A549 (cell line): ENCODE measurements at regions not wholly inside any gene's neighbourhood (a gene's known extent, or its start where the extent isn't known, plus 50 kb on each side); places are given as distances from the start of the nearest gene placed in this dataset.

Experiments
- ATAC-seq, 2 experiments: fragments of 200-7000 bp in 1 of 2; fragments of >200 bp in 1 of 2; cut with Nextera tagmentation in 1 of 2; cut with Tn5 transposase in 1 of 2; 3 replicates each; pipeline versions ENCODE4 v1.8.0 to v1.9.1; 2018 to 2020; ENCODE audit warnings: mild to moderate bottlenecking in 1 of 2, moderate library complexity in 1 of 2
- CTCF ChIA-PET: fragments of 300-600 bp; sonication (Branson Sonifier 250); formaldehyde crosslinking; extraction: SDS; loops from one replicate; lab custom pipeline; 2021; ENCODE audit warnings: antibody characterized with exemption, inconsistent platforms; lab: Yijun Ruan, JAX
- POLR2A ChIA-PET: fragments of 350-600 bp; formaldehyde crosslinking; extraction: SDS; loops from one replicate; lab custom pipeline; 2021; ENCODE audit warnings: antibody characterized with exemption, inconsistent platforms; lab: Yijun Ruan, JAX
- DNase-seq, 2 experiments: peaks; one replicate each; pipeline versions ENCODE4 v3.0.0 to v3.0.0-alpha.2; 2011 to 2016; ENCODE audit warnings: low read depth in 1 of 2, low spot score in 1 of 2
- FAIRE-seq: peaks from 2 replicates; lab custom pipeline; 2011; peaks lifted over from hg19 to GRCh38; lab: Jason Lieb, UNC
- H3K27ac ChIP-seq, 2 experiments: fragments of >200 bp; sonication (Bioruptor Twin); formaldehyde crosslinking; 3 replicates each; pipeline ENCODE4 v1.5.1; 2016 to 2017
- H3K4me1 ChIP-seq: fragments of >200 bp; sonication (Bioruptor Twin); formaldehyde crosslinking; 3 replicates; pipeline ENCODE4 v1.6.1; 2016
- H3K4me2 ChIP-seq: fragments of >200 bp; sonication (Bioruptor Twin); formaldehyde crosslinking; 3 replicates; pipeline ENCODE4 v1.6.1; 2016
- H3K4me3 ChIP-seq: fragments of >200 bp; sonication (Bioruptor Twin); formaldehyde crosslinking; 3 replicates; pipeline ENCODE4 v1.5.1; 2016
- H3K9me3 ChIP-seq: fragments of >200 bp; sonication (Bioruptor Twin); formaldehyde crosslinking; 3 replicates; pipeline ENCODE4 v1.6.1; 2016
- BCL3 ChIP-seq: fragments of >200 bp; sonication (Bioruptor Twin); formaldehyde crosslinking; IDR thresholded peaks from 3 replicates; pipeline ENCODE4 v1.6.1; 2016
- CHD4 ChIP-seq: fragments of 200-600 bp; sonication (generic); IDR thresholded peaks from 2 replicates; pipeline ENCODE4 v1.6.1; 2016; ENCODE audit warnings: antibody characterized with exemption, mild to moderate bottlenecking, borderline replicate concordance
- EP300 ChIP-seq, 2 experiments: fragments of >200 bp; sonication (Bioruptor Twin); formaldehyde crosslinking; IDR thresholded peaks; 2 replicates in 1 of 2; 3 replicates in 1 of 2; pipeline ENCODE4 v1.6.1; 2016 to 2017
- ESRRA ChIP-seq: fragments of 150-350 bp; IDR thresholded peaks from 2 replicates; pipeline ENCODE4 v1.6.1; 2014; ENCODE audit warnings: mild to moderate bottlenecking, low read length, borderline replicate concordance
- HDAC2 ChIP-seq: fragments of 200-600 bp; sonication (generic); IDR thresholded peaks from 2 replicates; pipeline ENCODE4 v1.6.1; 2016
- HOXA7 ChIP-seq: fragments of 250-450 bp; sonication (Bioruptor Pico); IDR thresholded peaks from 2 replicates; pipeline ENCODE4 v1.5.0; 2020; ENCODE audit warnings: mild to moderate bottlenecking, moderate library complexity
- HOXB5 ChIP-seq: fragments of 250-450 bp; sonication (Bioruptor Pico); IDR thresholded peaks from 2 replicates; pipeline ENCODE4 v1.5.0; 2020; ENCODE audit warnings: mild to moderate bottlenecking, moderate library complexity
- JUN ChIP-seq, 2 experiments: fragments of >200 bp; sonication (Bioruptor Twin); formaldehyde crosslinking; IDR thresholded peaks; 2 replicates in 1 of 2; 3 replicates in 1 of 2; pipeline ENCODE4 v1.6.1; 2016 to 2017
- KDM1A ChIP-seq: fragments of 200-600 bp; sonication (generic); IDR thresholded peaks from 2 replicates; pipeline ENCODE4 v1.6.1; 2016; ENCODE audit warnings: low read depth, mild to moderate bottlenecking
- MYC ChIP-seq: IDR thresholded peaks from 2 replicates; pipeline ENCODE4 v1.6.1; 2012; ENCODE audit warnings: mild to moderate bottlenecking, inconsistent platforms, low read length, improper control_type of control experiment, borderline replicate concordance
- NFE2L2 ChIP-seq: fragments of 150-350 bp; conservative IDR thresholded peaks from 2 replicates; pipeline ENCODE4 v1.6.1; 2014; ENCODE audit warnings: low read length
- NR3C1 ChIP-seq: fragments of >200 bp; sonication (Bioruptor Twin); formaldehyde crosslinking; IDR thresholded peaks from 3 replicates; pipeline ENCODE4 v1.6.1; 2017
- POLR2A ChIP-seq: IDR thresholded peaks from 2 replicates; pipeline ENCODE4 v1.6.1; 2012; ENCODE audit warnings: mild to moderate bottlenecking, low read length
- POLR2AphosphoS2 ChIP-seq: conservative IDR thresholded peaks from 2 replicates; pipeline ENCODE4 v1.6.1; 2012; ENCODE audit warnings: low read length, improper control_type of control experiment, inconsistent platforms
- RCOR1 ChIP-seq: fragments of 150-350 bp; IDR thresholded peaks from 2 replicates; pipeline ENCODE4 v1.6.1; 2014; ENCODE audit warnings: antibody characterized with exemption, low read length, low read depth
- REST ChIP-seq: fragments of 200-600 bp; sonication (generic); IDR thresholded peaks from 2 replicates; pipeline ENCODE4 v1.6.1; 2016; ENCODE audit warnings: antibody characterized with exemption, mild to moderate bottlenecking, moderate library complexity
- RFX5 ChIP-seq: fragments of 450-650 bp; IDR thresholded peaks from 2 replicates; pipeline ENCODE4 v1.7.1; 2014; ENCODE audit warnings: antibody characterized with exemption, mild to moderate bottlenecking, moderate library complexity
- TP53 ChIP-seq: fragments of 250-450 bp; sonication (Bioruptor Pico); IDR thresholded peaks from 2 replicates; pipeline ENCODE4 v1.5.0; 2021; ENCODE audit warnings: mild to moderate bottlenecking, moderate library complexity
- USF2 ChIP-seq: fragments of 450-650 bp; IDR thresholded peaks from 2 replicates; pipeline ENCODE4 v1.6.1; 2014; ENCODE audit warnings: antibody characterized with exemption
- ZC3H11A ChIP-seq: fragments of 450-650 bp; IDR thresholded peaks from 2 replicates; pipeline ENCODE4 v1.6.1; 2014; ENCODE audit warnings: antibody characterized with exemption, mild to moderate bottlenecking
- WGBS: methylation state at CpG from one replicate; pipeline ENCODE4 v1.1.6; 2017; ENCODE audit errors: missing lambda C conversion rate; 5-methylcytosine and 5-hydroxymethylcytosine counted together
- TF ChIP-seq, protein P1 (sequence below): fragments of 150-350 bp; IDR thresholded peaks from 2 replicates; pipeline ENCODE4 v1.6.1; 2014; ENCODE audit warnings: low read depth, mild to moderate bottlenecking, low read length
- TF ChIP-seq, protein P2 (sequence below): IDR thresholded peaks from 2 replicates; pipeline ENCODE4 v1.6.1; 2012; ENCODE audit warnings: low read depth, borderline replicate concordance

DNA sequence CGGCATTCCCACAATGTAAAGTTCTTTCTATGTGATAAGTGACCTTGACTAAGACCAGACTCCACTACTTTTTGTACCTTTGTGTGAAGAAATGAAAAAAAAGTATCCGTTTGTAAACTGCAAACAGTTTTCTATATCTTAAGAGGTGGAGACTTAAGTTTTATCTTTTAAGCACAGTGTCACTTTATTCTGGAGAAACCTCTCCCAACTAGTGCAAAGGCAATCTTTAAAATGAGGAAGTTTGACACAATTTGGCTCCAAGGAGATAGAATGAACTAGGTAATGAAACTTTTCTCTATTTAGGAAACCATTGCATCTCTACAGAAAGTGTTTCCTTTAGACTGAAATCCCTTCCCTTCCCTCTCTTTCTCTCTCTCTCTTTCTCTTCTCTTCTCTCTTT, 122.9 kb downstream of the SAMD9 start:
- Histone ChIP-seq H3K4me3 (no peak overlapping the region), H3K4me1 (no peaks in the 10 kb centered on the region), H3K4me2 (no peak overlapping the region), H3K9me3 (no peaks in the 10 kb centered on the region), H3K27ac (no peak overlapping the region)
- POLR2A ChIA-PET: no interaction called here
- no peak for FAIRE-seq
- ATAC-seq: no peak
- no peak for TF ChIP-seq HOXB5 (CRISPR knock-in tag)
- TF ChIP-seq EP300 (IDR thresholded peaks at IDR 0.05): no peak
- TF ChIP-seq NR3C1: no peak
- no peak for TF ChIP-seq ESRRA
- TF ChIP-seq CHD4: no peak
- TF ChIP-seq HDAC2: no peak
- no peak for TF ChIP-seq MYC
- WGBS: 31% methylated on average over 2 of the region's 2 CpGs
- CTCF ChIA-PET: no interaction called here
- no peak for DNase-seq

- no peak for ATAC-seq
- ChIA-PET POLR2A (no interaction called here), CTCF (no interaction called here)
- no peaks in the 10 kb centered on the region for H3K9me3 ChIP-seq
- H3K27ac ChIP-seq: no peak overlapping the region
- H3K4me1 ChIP-seq: no peaks in the 10 kb centered on the region
- WGBS: 28% methylated on average over 1 of the region's 1 CpG
- TF ChIP-seq POLR2A (no peak), JUN (IDR thresholded peaks at IDR 0.05) (no peak), NFE2L2 (no peak), TP53 (no peak), HDAC2 (no peak), RFX5 (no peak), POLR2AphosphoS2 (no peak), KDM1A (no peak), NR3C1 (no peak), EP300 (IDR thresholded peaks at IDR 0.05) (no peak), USF2 (no peak)
- TF ChIP-seq, protein P1, sequence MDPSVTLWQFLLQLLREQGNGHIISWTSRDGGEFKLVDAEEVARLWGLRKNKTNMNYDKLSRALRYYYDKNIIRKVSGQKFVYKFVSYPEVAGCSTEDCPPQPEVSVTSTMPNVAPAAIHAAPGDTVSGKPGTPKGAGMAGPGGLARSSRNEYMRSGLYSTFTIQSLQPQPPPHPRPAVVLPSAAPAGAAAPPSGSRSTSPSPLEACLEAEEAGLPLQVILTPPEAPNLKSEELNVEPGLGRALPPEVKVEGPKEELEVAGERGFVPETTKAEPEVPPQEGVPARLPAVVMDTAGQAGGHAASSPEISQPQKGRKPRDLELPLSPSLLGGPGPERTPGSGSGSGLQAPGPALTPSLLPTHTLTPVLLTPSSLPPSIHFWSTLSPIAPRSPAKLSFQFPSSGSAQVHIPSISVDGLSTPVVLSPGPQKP: no peak
- TF ChIP-seq, protein P2, sequence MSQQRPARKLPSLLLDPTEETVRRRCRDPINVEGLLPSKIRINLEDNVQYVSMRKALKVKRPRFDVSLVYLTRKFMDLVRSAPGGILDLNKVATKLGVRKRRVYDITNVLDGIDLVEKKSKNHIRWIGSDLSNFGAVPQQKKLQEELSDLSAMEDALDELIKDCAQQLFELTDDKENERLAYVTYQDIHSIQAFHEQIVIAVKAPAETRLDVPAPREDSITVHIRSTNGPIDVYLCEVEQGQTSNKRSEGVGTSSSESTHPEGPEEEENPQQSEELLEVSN: no peak
- no peak overlapping the region for H3K4me2 ChIP-seq
- no peak for FAIRE-seq
- H3K4me3 ChIP-seq: no peak overlapping the region
- DNase-seq: no peak
These were observed 124.8 kb downstream of the SAMD9 start for GRCh38 chr7:92992932-92993331.

GRCh38 chr7:92992483-92992882, 125.3 kb downstream of the SAMD9 start:
- FAIRE-seq (no peak), DNase-seq (no peak), ATAC-seq (no peak)
- ChIA-PET POLR2A (no interaction called here), CTCF (interaction anchor here (1.0 kb wide), 1 partner anchor 28 kb away, joined by 4 read pairs; no protein-coding TSS in a partner anchor)
- Histone ChIP-seq H3K4me3 (no peak overlapping the region), H3K9me3 (no peaks in the 10 kb centered on the region), H3K27ac (no peak overlapping the region), H3K4me1 (no peaks in the 10 kb centered on the region), H3K4me2 (no peak overlapping the region)
- 43% methylated on average over 3 of the region's 3 CpGs for WGBS
- no peak for TF ChIP-seq ZC3H11A
- TF ChIP-seq EP300 (IDR thresholded peaks at IDR 0.05): no peak
- TF ChIP-seq RCOR1: no peak
- TF ChIP-seq JUN (IDR thresholded peaks at IDR 0.05): no peak
- TF ChIP-seq BCL3: no peak
- no peak for TF ChIP-seq HOXA7
- TF ChIP-seq REST: no peak
